ENCODE measurements at regions not wholly inside any gene's neighbourhood (a gene's known extent, or its start where the extent isn't known, plus 50 kb on each side); places are given as distances from the start of the nearest gene placed in this dataset.

DNA sequence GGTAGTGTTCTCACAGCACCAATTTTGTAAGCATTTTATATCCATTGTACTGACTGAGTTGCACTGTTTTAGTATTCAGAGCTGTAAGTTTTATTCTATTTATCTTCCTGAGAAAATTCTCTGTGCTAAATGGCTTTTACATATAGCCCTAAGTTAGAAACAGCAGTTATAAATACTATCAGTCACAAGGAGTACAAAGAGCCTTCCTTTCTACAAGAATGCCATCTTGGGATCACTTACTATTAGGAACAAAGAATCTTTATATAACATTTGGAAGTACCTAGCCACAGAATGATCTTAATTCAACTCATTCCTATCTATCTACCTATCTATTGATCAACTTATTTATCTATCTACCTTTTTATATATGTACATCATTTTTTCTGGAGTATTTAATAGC, 423.9 kb upstream of the RGS18 start:
- TF ChIP-seq, protein P1, sequence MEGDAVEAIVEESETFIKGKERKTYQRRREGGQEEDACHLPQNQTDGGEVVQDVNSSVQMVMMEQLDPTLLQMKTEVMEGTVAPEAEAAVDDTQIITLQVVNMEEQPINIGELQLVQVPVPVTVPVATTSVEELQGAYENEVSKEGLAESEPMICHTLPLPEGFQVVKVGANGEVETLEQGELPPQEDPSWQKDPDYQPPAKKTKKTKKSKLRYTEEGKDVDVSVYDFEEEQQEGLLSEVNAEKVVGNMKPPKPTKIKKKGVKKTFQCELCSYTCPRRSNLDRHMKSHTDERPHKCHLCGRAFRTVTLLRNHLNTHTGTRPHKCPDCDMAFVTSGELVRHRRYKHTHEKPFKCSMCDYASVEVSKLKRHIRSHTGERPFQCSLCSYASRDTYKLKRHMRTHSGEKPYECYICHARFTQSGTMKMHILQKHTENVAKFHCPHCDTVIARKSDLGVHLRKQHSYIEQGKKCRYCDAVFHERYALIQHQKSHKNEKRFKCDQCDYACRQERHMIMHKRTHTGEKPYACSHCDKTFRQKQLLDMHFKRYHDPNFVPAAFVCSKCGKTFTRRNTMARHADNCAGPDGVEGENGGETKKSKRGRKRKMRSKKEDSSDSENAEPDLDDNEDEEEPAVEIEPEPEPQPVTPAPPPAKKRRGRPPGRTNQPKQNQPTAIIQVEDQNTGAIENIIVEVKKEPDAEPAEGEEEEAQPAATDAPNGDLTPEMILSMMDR (conservative IDR thresholded peaks at IDR 0.05; ENCODE audit: low read depth, low read length): no peak
- no peak for TF ChIP-seq RCOR1 (IDR thresholded peaks at IDR 0.05; ENCODE audit: insufficient replicate concordance, low read length)
- TF ChIP-seq POLR2A (IDR thresholded peaks at IDR 0.05; ENCODE audit: low read depth, low read length): no peak
- no peak for TF ChIP-seq RFX5 (IDR thresholded peaks at IDR 0.05; ENCODE audit: low read depth, low read length)
- no peak for TF ChIP-seq CEBPB (IDR thresholded peaks at IDR 0.05; ENCODE audit: low read depth, low read length)
- TF ChIP-seq BHLHE40 (IDR thresholded peaks at IDR 0.05; ENCODE audit: low read depth, low read length): no peak
- no peak for TF ChIP-seq NFE2L2 (IDR thresholded peaks at IDR 0.05; ENCODE audit: low read depth, low read length)
- no peak for TF ChIP-seq SMC3 (IDR thresholded peaks at IDR 0.05; ENCODE audit: low read depth, low read length)
- TF ChIP-seq, protein P2, sequence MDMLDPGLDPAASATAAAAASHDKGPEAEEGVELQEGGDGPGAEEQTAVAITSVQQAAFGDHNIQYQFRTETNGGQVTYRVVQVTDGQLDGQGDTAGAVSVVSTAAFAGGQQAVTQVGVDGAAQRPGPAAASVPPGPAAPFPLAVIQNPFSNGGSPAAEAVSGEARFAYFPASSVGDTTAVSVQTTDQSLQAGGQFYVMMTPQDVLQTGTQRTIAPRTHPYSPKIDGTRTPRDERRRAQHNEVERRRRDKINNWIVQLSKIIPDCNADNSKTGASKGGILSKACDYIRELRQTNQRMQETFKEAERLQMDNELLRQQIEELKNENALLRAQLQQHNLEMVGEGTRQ (IDR thresholded peaks at IDR 0.05; ENCODE audit: low read depth, low read length): no peak
- TF ChIP-seq MAZ (IDR thresholded peaks at IDR 0.05; ENCODE audit: borderline replicate concordance, low read depth, low read length): no peak
- no peak for TF ChIP-seq MXI1 (IDR thresholded peaks at IDR 0.05; ENCODE audit: borderline replicate concordance, low read depth, low read length)

All from IMR-90 (cell line).